IPS DF 6.9 (cell line): ENCODE measurements at regions not wholly inside any gene's neighbourhood (a gene's known extent, or its start where the extent isn't known, plus 50 kb on each side); places are given as distances from the start of the nearest gene placed in this dataset.

ENCODE experiments used
- DNase-seq: peaks from one replicate; pipeline ENCODE4 v3.0.0-alpha.2; 2013; ENCODE audit warnings: low read depth, low spot score
- H3K27ac ChIP-seq: one replicate; pipeline ENCODE4 v1.5.1; 2013; ENCODE audit warnings: low read length, control low read depth
- H3K27me3 ChIP-seq: 2 replicates; pipeline ENCODE4 v1.6.1; 2013; ENCODE audit warnings: mild to moderate bottlenecking, low read length; ENCODE audit not compliant: control insufficient read depth, insufficient read depth
- H3K36me3 ChIP-seq: 2 replicates; pipeline ENCODE4 v1.6.1; 2013; ENCODE audit warnings: low read length; ENCODE audit not compliant: control insufficient read depth, insufficient read depth
- H3K4me1 ChIP-seq: 2 replicates; pipeline ENCODE4 v1.6.1; 2013; ENCODE audit warnings: low read length; ENCODE audit not compliant: control insufficient read depth, insufficient read depth
- H3K4me3 ChIP-seq: 2 replicates; pipeline ENCODE4 v1.5.1; 2013; ENCODE audit warnings: mild to moderate bottlenecking, low read length
- H3K9me3 ChIP-seq: 2 replicates; pipeline ENCODE4 v1.6.1; 2013; ENCODE audit warnings: low read length, inconsistent platforms; ENCODE audit not compliant: control insufficient read depth, insufficient read depth
- WGBS: extraction: QIAGEN DNeasy Blood & Tissue Kit; methylation state at CpG from one replicate; pipeline ENCODE4 v1.1.7; 2013; ENCODE audit warnings: mixed read lengths, missing lambda C conversion rate; ENCODE audit not compliant: insufficient read length, insufficient coverage; 5-methylcytosine and 5-hydroxymethylcytosine counted together

- no peak for DNase-seq
- no peaks in the 10 kb centered on the region for H3K4me1 ChIP-seq
- H3K4me3 ChIP-seq: no peak overlapping the region
- no peaks in the 10 kb centered on the region for H3K36me3 ChIP-seq
- no peaks in the 10 kb centered on the region for H3K9me3 ChIP-seq
- no peaks in the 10 kb centered on the region for H3K27me3 ChIP-seq
- H3K27ac ChIP-seq: no peak overlapping the region
- no CpG with 5 or more reads among the region's 11 CpGs for WGBS
Measured at GRCh38 chr2:47250586-47251403, 74.5 kb upstream of the CALM2 start.

DNA sequence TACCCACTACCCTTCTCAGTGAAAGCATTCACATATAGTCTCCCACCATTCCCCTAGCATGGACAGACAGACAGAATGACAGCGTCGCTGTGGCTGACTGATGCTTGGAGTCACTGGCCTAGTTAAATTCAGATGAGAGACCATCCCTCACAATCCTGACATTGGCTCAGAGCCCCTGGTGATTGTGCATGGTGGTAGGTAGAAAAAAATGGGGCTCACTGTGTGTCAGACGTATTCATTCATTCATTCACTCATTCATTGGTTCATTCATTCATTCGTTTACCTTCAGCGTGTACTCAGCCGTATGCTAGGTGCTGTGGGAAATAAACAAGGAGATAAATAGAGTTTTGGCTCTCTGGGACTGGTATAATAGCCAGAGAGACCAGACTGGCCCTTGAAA, 73.6 kb upstream of the CALM2 start:
- Histone ChIP-seq H3K27ac (no peak overlapping the region), H3K4me1 (no peaks in the 10 kb centered on the region), H3K27me3 (no peaks in the 10 kb centered on the region), H3K4me3 (no peak overlapping the region), H3K9me3 (no peaks in the 10 kb centered on the region), H3K36me3 (no peaks in the 10 kb centered on the region)
- DNase-seq: no peak
- WGBS: no CpG with 5 or more reads among the region's 6 CpGs

DNA sequence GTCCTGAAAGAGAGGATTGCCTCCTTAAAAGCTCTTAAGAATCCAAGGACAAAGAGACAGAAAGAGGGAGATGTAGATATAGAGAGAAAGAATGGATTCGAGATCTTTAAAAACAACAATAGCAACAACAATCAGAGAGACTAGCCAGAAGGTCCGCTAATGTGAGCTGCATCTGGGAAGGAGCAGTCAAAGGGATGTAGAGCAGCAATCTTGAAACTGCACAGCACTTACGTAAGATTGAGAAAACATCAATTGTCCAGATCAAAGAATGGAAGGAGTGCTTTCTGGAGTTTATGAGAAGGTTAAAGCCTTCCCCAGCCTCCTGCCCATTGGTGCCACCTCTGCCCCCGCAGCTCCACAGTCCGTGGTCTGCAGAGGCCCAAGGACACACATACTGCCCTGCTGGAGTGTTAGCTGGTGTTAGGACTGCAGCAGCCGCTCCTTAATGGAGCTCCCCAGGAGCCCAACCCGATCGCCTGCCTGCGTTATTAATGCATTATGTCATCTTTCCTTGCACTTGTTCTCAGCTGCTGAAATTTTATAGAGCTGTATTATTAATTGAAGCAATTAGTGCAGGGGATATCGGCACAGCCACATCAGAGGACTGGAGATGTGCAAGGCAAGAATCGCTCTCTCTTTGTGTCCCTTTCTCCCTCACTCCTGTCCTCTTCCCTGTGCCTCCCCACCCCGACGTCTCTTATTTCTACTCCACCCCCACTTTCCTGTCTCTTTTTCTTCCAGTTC, 73.0 kb upstream of the CALM2 start:
- H3K4me3 ChIP-seq: no peak overlapping the region
- no peaks in the 10 kb centered on the region for H3K4me1 ChIP-seq
- H3K27me3 ChIP-seq: no peaks in the 10 kb centered on the region
- no peaks in the 10 kb centered on the region for H3K9me3 ChIP-seq
- H3K27ac ChIP-seq: no peak overlapping the region
- H3K36me3 ChIP-seq: no peaks in the 10 kb centered on the region
- WGBS: no CpG with 5 or more reads among the region's 13 CpGs
- no peak for DNase-seq

DNA sequence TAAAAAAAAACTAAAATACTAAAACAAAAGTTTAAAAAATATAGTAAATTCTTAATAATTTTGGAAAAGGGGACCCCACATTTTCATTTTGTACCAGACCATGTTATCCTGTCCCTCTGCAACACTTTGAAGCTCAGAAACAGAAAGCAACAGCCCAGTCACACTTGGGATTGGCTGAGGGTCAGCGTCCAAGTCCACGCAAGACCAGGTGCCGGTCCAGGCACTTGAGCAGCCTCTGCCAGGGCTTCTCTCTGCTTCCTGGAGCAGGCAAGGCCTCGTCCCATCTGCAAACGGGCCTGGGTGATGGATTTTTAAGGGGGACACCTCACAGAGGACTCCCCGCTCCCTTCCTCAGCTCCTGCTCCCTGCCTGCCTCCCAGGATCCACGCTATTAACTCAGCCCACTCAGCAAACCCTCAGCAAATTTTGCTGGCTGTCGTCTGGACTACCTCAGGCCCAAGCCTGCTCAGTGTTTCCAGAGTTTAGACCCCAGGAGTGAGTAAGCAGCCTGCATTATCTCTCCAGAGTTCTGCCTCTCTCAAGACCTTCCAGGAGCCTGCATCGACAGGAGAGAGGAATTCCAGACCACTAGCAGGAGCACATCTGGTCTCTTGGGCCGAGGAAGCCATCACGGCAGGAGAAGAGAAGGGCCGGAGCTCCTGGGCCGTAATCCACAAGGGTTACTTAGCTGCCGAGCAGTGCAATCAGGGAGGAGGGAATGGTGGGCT, 67.4 kb upstream of the CALM2 start:
- Histone ChIP-seq H3K27me3 (no peaks in the 10 kb centered on the region), H3K27ac (no peak overlapping the region), H3K9me3 (no peaks in the 10 kb centered on the region), H3K4me3 (no peak overlapping the region), H3K36me3 (no peaks in the 10 kb centered on the region), H3K4me1 (peaks cover 4% of the 10 kb centered on the region; the same call in 1 of the 2 replicates)
- no CpG with 5 or more reads among the region's 14 CpGs for WGBS
- no peak for DNase-seq

DNA sequence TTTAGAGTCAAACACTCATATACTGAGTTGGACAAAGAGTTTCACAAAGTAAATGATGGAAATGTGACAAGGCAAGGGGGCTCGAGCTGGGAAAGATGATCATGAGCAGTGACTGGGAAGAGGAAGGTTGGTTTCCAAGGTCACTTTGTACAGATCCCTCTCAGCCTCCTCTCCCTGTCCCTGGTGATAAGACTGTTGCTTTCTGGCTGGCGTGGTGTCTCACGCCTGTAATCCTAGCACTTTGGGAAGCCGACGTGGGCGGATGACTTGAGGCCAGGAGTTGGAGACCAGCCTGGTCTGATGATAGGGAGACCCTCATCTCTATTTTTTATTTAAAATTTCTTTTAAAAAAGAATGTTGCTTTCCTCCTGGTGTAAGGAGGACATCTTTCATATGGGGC, 65.4 kb upstream of the CALM2 start:
- Histone ChIP-seq H3K36me3 (no peaks in the 10 kb centered on the region), H3K27ac (no peak overlapping the region), H3K9me3 (no peaks in the 10 kb centered on the region), H3K4me3 (no peak overlapping the region), H3K4me1 (peaks cover 5% of the 10 kb centered on the region; the same call in 1 of the 2 replicates), H3K27me3 (no peaks in the 10 kb centered on the region)
- no CpG with 5 or more reads among the region's 6 CpGs for WGBS
- DNase-seq: no peak

- H3K27ac ChIP-seq: no peak overlapping the region
- H3K36me3 ChIP-seq: no peaks in the 10 kb centered on the region
- no peaks in the 10 kb centered on the region for H3K27me3 ChIP-seq
- DNase-seq: no peak
- H3K4me3 ChIP-seq: no peak overlapping the region
- peaks cover 5% of the 10 kb centered on the region for H3K4me1 ChIP-seq
- no CpG with 5 or more reads among the region's 8 CpGs for WGBS
- H3K9me3 ChIP-seq: no peaks in the 10 kb centered on the region
Measured at GRCh38 chr2:47239119-47239969, 63.0 kb upstream of the CALM2 start.

DNA sequence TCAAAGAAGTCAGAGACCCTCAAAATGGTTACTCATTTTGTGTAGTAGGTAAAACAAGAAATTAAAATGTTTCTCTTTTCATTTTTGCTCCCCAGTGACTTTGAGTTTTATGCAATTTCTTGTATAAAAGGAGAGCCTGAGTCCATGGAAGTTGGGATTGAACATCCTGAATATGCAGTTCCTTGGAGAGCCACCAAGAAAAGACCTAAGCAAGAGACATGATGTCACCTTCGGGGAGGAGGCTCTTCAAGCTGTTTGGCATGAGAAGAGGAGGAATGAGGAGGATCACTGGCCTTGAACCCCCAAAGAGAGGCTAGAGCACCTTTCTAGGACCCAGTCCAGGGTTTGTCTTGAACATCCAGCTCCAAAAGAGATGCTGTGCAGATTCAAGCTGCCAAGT, 62.3 kb upstream of the CALM2 start:
- H3K36me3 ChIP-seq: no peaks in the 10 kb centered on the region
- H3K4me1 ChIP-seq: peaks cover 7% of the 10 kb centered on the region
- no peak for DNase-seq
- no peaks in the 10 kb centered on the region for H3K9me3 ChIP-seq
- no peaks in the 10 kb centered on the region for H3K27me3 ChIP-seq
- no peak overlapping the region for H3K27ac ChIP-seq
- H3K4me3 ChIP-seq: no peak overlapping the region
- no CpG with 5 or more reads among the region's 1 CpG for WGBS

DNA sequence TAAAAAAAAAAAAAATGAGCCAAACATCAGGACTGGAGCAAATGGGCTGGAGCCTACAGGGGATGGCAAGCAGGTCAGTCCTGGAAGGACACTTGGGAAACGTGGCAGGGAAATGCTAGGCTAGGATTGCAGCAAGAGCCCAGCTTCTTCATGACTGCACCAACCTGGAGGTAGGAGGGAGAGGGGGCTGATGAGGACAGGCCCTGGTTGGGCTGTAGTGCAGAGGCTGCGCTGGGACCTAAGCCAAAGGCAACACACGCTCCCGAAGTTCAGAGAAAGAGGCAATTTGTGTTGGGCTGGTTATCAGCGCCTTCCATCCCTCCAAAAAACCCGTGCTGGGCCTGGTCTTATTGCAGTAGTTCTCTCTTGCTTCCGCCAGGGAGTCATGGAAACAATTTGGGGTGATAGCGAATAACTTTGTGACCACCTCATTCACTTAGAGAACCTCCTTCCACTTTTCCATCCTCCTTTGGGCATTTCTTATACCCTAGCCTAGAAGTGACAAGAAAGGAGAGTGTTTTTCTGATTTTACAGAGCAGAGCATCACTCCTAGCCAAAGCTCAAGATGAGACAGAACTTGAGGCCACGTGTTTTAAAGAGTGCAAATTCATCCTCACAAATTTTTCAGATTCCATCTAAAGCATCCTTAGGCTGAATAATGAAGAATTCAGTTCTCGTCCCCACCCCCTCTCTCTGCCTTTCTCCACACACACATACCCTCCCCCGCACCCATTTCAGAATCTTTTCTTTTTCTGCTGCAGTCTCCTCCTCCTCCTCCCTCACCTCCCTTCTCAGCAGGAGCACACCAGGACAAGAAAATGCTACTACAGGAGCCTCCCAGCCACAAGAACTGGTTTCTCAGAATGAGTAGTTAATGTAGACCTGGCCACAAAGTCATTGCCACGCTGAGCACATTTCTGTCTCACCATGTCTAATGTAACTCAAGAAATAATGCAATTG, 61.3 kb upstream of the CALM2 start:
- Histone ChIP-seq H3K36me3 (no peaks in the 10 kb centered on the region), H3K27ac (no peak overlapping the region), H3K4me1 (peaks cover 7% of the 10 kb centered on the region), H3K9me3 (no peaks in the 10 kb centered on the region), H3K4me3 (no peak overlapping the region), H3K27me3 (no peaks in the 10 kb centered on the region)
- no CpG with 5 or more reads among the region's 12 CpGs for WGBS
- DNase-seq: no peak

DNA sequence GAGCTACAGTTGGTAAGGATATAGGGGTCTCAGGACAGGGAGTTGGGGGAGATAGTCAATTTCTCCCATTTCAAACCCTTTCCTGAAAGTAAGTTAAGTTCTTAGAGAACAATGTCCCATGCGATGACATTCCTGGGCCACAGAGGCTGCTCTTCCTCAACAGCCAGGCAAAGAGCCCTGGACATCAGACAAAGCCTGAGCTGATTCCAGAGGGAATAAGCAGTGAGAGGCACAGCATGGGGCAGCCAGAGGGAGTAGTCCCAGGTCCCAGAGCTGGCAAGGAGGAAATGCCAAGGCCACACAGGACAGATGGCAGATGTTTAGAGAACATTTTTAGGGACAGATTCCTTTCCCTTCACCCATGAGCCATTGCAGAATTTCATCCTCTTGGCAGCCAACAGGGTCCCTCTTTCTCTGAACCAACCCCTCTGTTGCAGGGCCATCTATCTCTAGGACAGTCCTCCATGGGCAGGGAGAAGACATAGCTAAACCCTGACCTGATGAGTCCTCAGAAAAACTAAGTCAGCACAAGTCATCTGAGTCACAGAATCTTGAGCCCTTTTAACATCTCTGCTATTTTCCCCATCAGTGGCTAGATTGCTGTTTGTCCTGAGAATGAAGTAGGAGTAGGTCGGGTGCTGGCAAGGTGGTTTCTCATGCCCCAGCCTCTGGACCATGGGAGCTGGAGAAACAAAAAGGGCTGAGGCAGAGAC, 60.3 kb upstream of the CALM2 start:
- DNase-seq: no peak
- Histone ChIP-seq H3K27me3 (no peaks in the 10 kb centered on the region), H3K36me3 (no peaks in the 10 kb centered on the region), H3K27ac (no peak overlapping the region), H3K4me3 (no peak overlapping the region), H3K9me3 (no peaks in the 10 kb centered on the region), H3K4me1 (peaks cover 7% of the 10 kb centered on the region)
- WGBS: no CpG with 5 or more reads among the region's 2 CpGs
